ENCODE measurements at regions not wholly inside any gene's neighbourhood (a gene's known extent, or its start where the extent isn't known, plus 50 kb on each side); places are given as distances from the start of the nearest gene placed in this dataset.

DNA sequence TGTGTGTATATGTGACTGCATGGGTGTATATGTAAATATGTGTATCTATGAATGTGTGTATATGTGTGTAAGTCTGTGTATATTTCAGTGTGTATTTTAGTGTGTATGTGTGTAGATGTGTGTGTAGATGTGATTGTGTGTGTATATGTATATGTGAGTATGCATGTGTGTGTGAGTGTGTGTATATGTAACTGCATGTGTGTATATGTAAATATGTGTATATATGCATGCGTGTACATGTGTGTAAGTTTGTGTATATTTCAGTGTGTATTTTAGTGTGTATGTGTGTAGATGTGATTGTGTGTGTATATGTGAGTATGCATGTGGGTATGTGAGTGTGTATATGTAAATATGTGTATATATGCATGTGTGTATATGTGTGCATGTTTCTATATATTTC, 169.9 kb downstream of the MN1 start:
- Histone ChIP-seq H3K27me3 (peaks cover 16% of the 10 kb centered on the region), H3K4me1 (ENCODE audit: control insufficient read depth in 1 of 2, insufficient read depth in 1 of 2, low read depth in 1 of 2, low read length in 1 of 2) (no peaks in the 10 kb centered on the region), H3K27ac (no peak overlapping the region), H3K9me3 (no peaks in the 10 kb centered on the region), H3K36me3 (no peaks in the 10 kb centered on the region), H3K4me3 (ENCODE audit: low read depth in 1 of 2, low read length in 1 of 2) (no peak overlapping the region)
- TF ChIP-seq CTCF (IDR thresholded peaks at IDR 0.05): no peak

DNA sequence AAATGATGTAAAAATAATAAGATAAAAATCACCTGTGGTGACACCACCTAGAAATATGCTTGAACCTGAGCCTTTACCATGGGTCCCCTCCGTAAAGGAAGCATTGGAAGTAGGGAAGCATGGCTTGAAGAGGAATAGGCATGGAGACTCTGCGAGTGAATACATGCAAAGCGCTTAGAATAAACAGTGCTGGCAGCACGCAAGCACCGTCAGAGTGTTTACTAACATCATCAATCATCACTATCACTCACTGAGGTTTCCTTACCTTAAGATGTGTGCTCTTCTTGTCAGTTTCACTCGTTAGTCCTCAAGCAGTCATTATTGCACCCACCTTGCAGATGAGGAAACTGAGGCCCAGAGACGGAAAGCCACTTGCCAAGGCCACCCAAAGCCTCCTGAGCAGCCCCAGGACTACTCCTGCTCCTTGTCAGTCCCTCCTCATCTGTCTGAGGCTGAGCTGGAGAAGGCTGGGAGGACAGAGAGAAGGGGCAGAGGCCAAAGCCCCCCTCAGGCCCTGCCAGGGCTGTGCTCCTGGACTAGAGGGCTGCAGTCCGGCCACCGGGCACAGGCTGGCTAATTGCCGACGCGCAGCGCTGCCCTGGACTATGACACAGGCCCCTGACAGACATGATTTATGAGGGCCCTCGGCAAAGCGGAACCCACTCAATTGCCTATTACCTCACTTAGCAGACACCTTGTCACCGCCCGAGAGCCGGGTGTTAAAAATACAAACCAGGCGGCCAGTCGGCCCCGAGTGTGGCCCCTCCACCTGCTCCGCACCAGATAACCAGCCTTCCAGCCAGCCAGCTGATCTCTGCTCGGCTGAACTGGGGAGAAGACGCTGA, 168.9 kb downstream of the MN1 start:
- H3K9me3 ChIP-seq: no peaks in the 10 kb centered on the region
- no peak overlapping the region for H3K4me3 ChIP-seq (ENCODE audit: low read depth in 1 of 2, low read length in 1 of 2)
- no peak for TF ChIP-seq CTCF (IDR thresholded peaks at IDR 0.05)
- H3K36me3 ChIP-seq: no peaks in the 10 kb centered on the region
- H3K27me3 ChIP-seq: peaks cover 16% of the 10 kb centered on the region
- no peaks in the 10 kb centered on the region for H3K4me1 ChIP-seq (ENCODE audit: control insufficient read depth in 1 of 2, insufficient read depth in 1 of 2, low read depth in 1 of 2, low read length in 1 of 2)
- no peak overlapping the region for H3K27ac ChIP-seq

GRCh38 chr22:27633296-27633871, 168.2 kb downstream of the MN1 start:
- Histone ChIP-seq H3K27me3 (peaks cover 16% of the 10 kb centered on the region), H3K27ac (no peak overlapping the region), H3K4me3 (ENCODE audit: low read depth in 1 of 2, low read length in 1 of 2) (no peak overlapping the region), H3K9me3 (no peaks in the 10 kb centered on the region), H3K36me3 (no peaks in the 10 kb centered on the region), H3K4me1 (ENCODE audit: control insufficient read depth in 1 of 2, insufficient read depth in 1 of 2, low read depth in 1 of 2, low read length in 1 of 2) (no peaks in the 10 kb centered on the region)
- TF ChIP-seq CTCF (IDR thresholded peaks at IDR 0.05): no peak

DNA sequence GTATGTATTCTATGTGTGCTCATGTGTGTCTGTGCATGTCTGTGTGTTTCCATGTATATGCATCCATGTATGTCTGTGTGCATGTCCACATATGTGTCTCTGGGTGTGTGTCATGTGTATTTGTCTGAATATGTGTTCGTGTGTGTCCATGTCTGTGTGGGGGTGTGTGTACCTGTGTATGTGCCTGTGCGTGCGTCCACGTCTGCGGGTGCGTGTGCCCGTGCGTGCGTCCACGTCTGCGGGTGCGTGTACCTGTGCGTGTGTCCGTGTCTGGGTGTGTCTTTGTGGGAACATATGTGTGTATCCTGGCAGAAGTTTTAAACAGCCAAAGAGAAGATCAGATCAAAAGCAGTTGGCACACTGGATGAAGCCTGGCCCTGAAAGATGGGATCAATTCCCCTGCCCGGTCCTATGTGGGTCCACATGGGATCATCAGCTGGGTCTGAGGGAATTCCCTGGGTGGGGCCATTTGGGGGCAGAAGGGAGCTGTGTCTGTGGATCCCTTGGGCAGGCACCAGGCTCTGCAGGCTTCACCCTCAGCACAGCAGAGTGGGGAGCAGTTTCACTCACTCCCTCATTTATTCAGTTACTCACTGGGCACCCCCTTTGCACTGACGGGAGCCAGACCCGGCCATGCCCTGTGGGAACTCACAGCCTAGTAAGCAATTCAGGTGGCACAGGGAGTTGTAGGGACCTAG, 167.4 kb downstream of the MN1 start:
- peaks cover 16% of the 10 kb centered on the region for H3K27me3 ChIP-seq
- H3K4me1 ChIP-seq (ENCODE audit: control insufficient read depth in 1 of 2, insufficient read depth in 1 of 2, low read depth in 1 of 2, low read length in 1 of 2): no peaks in the 10 kb centered on the region
- H3K9me3 ChIP-seq: no peaks in the 10 kb centered on the region
- H3K27ac ChIP-seq: no peak overlapping the region
- no peaks in the 10 kb centered on the region for H3K36me3 ChIP-seq
- no peak overlapping the region for H3K4me3 ChIP-seq (ENCODE audit: low read depth in 1 of 2, low read length in 1 of 2)
- TF ChIP-seq CTCF (IDR thresholded peaks at IDR 0.05): no peak

- H3K9me3 ChIP-seq: no peaks in the 10 kb centered on the region
- H3K27ac ChIP-seq: no peak overlapping the region
- H3K4me1 ChIP-seq (ENCODE audit: control insufficient read depth in 1 of 2, insufficient read depth in 1 of 2, low read depth in 1 of 2, low read length in 1 of 2): no peaks in the 10 kb centered on the region
- peaks cover 16% of the 10 kb centered on the region for H3K27me3 ChIP-seq
- no peak for TF ChIP-seq CTCF (IDR thresholded peaks at IDR 0.05)
- H3K4me3 ChIP-seq (ENCODE audit: low read depth in 1 of 2, low read length in 1 of 2): no peak overlapping the region
- H3K36me3 ChIP-seq: no peaks in the 10 kb centered on the region
These were observed 166.1 kb downstream of the MN1 start for GRCh38 chr22:27635435-27635834.
